NCI-H510A (cell line): ENCODE measurements at regions not wholly inside any gene's neighbourhood (a gene's known extent, or its start where the extent isn't known, plus 50 kb on each side); places are given as distances from the start of the nearest gene placed in this dataset.
"Not testable (repeated sequence)": the region's sequence is repeated elsewhere in the genome, so short reads cannot be mapped to it uniquely, and the experiment has no call there.

Source experiments
- DNase-seq: peaks from one replicate; lab custom pipeline; 2025; lab: John Stamatoyannopoulos, UW

DNA sequence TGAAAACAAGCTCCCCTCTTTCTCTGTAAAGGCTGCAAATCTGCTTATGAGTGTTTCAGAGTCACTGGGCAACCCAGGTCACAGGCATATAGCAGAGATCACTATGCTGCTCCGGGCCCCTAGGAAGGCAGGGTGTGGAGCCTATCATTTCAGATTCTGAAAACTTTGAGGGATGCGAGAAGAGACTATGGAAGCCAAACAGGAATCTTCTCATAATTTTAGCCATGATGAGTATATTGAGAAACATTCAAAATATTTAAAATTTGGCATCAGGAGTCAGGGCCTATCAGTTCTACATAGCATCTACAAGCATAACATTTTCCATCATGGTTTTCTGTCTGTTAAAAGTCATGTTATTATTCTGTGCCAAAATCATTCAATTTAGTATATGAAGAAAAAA, 61.7 kb upstream of the ATXN3L start:
- DNase-seq = no peak

DNA sequence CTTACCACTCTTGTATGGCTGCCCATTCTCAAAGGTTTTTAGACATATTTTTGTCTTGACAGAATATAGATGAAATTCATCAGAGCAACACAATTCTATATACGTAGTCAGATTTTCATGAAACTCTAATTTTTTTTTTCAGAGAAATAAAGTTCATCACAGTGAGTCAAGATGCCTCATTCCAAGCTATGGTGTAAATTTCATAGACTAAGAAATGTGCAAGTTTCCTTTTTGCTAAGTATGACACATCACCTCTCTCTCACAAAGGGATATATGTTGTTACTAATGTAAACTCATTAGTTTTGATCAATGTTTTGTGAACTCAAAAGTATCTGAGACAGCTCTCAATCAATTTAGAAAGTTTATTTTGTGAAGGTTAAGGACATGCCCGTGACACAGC, 60.4 kb upstream of the ATXN3L start:
- no peak for DNase-seq

DNA sequence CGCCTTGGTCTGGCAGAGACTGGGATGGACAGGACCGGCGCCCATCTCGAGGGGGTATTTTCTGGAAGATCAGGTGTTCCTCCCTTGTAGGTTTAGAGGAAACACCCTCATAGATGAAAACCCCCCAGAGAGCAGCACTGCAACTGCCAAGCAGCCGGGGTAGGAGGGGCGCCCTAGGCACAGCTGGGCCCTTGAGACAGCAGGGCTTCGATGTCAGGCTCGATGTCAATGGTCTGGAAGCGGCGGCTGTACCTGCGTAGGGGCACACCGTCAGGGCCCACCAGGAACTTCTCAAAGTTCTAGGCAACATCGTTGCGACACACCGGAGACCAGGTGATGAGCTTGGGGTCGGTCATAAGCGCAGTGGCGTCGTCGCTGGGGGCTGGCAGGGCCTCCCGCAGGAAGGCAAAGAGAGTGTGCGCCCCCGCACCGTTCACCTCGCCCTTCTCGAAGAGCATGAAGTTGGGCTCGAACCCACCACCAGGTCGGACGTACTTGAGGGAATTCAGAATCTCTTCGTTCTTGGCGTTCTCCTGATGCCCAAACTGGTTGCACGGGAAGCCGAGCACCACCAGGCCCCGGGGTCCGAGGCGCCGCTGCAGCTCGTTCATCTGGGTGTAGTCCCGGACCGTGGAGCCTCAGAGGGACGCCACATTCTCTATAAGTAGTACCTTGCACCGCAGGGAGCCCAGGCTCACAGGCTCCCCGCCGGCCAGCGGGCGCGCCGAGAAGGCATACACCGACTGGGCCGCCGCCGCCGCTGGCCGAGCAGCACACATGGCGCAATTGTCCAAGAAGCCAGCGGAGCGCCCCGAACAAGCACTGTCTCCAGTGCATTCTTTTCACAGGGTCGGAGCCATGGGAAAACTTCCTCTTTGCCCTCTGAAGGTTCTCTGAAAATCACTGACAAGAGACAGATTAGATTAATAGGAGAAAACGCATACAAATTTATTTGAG, 59.0 kb upstream of the ATXN3L start:
- not testable (repeated sequence) for DNase-seq

DNA sequence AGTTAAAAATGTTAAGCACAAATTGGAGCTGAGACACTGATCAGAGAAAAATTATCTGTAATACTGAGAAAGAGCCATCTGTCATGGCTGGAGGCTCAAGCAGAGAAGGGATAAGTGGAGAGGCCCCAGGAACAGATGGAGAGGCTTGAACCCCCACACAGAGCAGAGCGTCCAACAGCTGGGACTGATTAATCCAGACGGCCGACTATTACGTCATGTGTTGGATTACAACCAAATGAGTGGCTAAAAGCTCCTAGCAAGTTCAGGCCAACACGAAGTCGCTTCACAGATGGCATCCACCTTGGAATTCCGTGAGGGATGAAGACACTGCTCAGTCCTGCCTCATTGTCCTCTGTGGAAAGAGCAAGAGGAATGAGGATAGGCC, 57.7 kb upstream of the ATXN3L start:
- DNase-seq = no peak

DNA sequence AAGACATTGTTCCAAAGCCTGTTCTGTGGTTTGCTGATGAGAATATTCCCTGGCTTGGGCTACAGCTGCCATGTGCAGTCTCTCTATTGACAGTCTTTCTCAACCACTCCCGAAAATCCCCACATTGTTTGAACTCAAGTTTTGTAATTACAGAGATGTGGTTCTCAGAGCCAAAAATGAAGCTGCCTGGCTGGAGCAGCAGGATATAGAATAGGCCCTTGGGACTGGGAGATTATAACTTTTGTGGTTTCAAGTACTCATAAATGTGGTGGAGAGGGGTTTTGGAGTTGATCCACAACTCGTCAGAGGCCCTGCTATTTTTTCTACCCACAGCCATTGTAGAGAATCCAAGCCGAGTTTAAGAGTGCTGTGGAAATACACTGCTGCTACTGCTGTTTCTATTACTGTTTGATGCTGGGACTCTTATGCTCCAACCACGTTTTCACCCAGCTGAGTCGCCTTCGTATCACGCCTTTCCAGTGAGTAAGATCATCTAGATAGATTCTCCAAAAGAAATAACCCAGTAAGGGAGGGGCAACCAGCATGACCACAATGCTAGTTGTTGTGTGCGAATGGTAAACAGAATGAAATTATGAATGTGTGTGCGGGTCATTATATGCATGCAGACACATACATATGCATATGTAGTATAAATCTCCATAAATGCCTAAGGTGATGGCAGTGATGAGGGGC, 57.1 kb upstream of the ATXN3L start:
- no peak for DNase-seq

DNA sequence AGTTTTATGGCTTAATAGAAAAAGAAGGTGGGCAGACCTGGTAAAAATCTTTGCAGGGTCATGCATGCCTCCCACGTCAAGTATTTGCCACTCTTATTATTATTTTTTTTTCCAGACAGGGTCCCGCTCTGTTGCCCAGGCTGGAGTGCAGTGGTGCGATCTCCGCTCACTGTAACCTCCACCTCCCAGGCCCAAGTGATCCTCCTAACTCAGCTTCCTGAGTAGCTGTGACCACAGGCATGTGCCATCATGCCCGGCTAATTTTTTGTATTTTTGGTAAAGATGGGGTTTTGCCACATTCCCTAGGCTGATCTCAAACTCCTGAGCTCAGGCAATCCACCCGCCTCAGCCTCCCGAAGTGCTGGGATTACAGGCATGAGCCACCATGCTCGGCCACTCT, 55.7 kb upstream of the ATXN3L start:
- DNase-seq = not testable (repeated sequence)

DNA sequence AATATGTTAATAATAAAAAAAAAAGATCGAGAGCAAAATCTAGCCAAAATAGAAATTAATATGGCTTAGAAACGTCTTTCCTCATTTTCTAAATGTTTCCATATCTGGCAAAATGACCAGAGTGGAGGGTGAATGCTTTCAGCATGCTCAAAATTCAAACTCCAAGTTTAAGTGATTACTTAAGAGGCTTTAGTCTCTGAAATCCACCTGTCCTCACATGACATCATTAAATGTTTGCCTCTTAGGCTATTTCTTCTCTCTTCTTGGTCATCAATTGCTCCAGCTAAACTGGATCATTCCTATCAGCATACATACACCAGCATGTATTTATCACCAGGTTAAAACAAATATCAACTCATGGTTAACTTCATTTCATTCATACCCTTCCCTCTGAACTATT, 54.5 kb upstream of the ATXN3L start:
- DNase-seq = no peak

DNA sequence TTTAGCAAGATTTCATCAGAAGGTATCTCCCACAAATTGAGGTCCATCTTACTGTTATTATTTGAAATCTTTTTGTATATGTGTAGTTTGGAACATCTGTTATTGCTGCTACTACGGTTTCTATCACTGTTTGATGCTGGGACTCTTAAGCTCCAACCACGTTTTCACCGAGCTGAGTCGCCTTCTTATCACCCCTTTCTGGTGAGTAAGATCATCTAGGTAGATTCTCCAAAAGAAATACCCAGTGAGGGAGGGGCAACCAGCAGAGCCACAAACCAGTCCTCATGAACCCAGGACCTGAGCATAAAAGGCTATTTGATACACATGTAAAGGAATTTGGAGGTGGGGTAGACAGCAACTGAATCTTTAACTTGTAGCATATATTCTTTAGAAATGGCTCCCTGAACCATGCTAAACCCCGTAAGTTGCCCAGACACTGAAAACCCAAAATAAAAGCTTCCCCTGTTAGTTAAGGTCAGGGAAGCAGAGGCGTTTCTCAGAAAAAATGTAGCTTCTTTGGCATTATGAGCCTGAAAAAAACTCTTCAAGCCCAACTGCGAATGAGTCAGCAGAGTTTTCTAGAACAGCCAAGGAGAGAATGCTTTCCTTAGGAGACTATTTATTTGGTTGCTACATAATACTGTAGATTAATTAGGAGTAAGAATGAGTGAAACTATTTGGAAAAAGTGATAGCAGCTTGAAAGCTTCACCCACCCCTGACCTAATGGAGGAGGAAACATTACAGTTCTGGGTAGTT, 53.8 kb upstream of the ATXN3L start:
- DNase-seq = no peak

DNA sequence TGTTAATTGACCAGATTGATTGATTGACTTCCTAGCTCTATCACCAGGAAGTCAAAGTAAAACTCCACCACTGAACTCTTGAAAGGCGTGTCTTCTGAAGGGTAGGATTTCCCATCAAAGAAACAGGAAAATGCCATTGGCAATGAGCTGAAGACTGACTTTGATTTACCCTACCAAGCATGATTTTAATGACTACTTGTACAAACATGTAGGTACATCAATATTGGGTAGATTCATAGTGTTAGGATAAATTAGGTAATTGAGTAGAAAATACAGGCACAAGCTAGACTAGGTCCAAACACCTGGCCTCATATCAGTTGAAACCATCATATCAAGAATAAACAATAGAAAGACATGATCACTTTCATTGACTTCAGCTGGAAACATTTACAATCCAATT, 53.2 kb upstream of the ATXN3L start:
- no peak for DNase-seq

DNA sequence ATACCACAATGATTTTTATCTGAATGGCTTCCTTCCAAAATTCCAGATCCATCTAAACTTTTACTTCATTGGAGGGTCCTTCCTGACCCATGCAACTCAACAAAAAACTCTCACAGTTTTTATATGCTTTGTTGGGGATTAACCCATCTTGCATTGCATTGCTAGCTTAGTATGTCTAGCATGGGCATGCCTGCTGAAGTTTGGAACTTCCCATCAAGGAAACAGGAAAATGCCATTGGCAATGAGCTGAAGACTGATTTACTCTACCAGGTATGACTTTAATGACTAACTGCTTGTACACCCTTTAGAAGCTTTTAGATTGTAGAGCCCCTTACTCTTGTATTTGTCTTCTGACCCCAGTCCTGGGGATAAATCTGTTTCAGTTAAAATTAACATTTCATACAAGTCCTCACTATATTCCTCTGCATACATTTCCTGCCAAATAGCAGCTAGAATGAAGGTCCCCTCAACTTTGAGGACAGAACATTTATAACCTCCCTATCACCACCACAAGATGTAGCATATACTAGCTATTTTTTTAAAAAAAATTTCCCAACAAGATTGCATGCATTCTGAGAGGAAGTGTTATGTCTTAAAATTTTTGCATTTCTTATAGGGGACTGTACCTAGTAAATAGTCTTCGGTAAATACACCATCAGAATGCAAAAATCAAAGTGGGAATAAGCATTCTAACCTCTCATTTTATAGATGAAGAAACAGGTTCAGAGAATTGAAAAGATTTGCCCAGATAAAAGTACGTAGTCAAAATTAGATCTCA, 52.5 kb upstream of the ATXN3L start:
- no peak for DNase-seq

DNA sequence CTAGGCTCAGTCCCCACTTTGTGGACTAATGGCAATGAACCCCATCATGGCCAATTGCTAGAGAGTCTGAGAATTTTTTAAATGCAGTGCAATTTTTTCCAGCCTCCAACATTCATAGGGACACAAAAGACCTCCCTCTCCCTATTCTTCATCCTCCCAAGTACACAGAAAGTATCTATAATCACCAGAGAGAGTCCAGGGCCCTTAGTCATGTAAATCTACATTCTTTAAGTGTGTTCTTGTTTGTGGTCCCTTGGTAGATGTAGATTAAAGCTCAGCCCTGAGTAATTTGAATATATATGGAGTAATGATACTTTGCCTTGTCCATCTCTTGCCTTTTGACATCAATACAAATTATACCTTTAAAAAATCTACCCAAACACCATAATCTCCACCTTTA, 51.3 kb upstream of the ATXN3L start:
- DNase-seq = no peak

DNA sequence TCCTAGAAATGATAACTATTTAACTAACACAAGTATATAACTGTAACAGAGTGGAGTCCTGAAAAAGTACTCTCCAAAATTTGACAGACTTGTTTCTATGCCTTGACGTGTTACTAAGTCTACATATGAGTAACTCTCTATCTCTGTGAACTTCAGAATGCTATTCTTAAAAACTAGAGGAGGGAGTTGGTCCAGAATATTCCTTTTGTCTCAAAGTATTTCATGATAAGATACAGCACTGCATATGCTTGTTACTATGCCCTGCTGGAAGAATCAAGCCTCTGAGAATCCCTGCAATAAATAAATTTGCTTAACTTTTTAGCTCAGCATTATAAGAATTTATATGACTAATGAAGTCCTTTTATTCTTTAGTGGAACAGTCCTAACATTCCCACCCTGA, 50.9 kb upstream of the ATXN3L start:
- DNase-seq = no peak
